WI38 (cell line): ENCODE measurements at regions not wholly inside any gene's neighbourhood (a gene's known extent, or its start where the extent isn't known, plus 50 kb on each side); places are given as distances from the start of the nearest gene placed in this dataset.

ENCODE experiments used
- H3K4me3 ChIP-seq: 2 replicates; pipeline ENCODE4 v1.5.1; 2011; ENCODE audit warnings: low read depth, mild to moderate bottlenecking, control low read depth, low read length
- TF ChIP-seq, protein P1 (sequence below): IDR thresholded peaks from 2 replicates; pipeline ENCODE4 v1.5.1; 2012; ENCODE audit warnings: low read depth, mild to moderate bottlenecking, control low read depth, low read length

- H3K4me3 ChIP-seq, result no peak overlapping the region
- TF ChIP-seq, protein P1, sequence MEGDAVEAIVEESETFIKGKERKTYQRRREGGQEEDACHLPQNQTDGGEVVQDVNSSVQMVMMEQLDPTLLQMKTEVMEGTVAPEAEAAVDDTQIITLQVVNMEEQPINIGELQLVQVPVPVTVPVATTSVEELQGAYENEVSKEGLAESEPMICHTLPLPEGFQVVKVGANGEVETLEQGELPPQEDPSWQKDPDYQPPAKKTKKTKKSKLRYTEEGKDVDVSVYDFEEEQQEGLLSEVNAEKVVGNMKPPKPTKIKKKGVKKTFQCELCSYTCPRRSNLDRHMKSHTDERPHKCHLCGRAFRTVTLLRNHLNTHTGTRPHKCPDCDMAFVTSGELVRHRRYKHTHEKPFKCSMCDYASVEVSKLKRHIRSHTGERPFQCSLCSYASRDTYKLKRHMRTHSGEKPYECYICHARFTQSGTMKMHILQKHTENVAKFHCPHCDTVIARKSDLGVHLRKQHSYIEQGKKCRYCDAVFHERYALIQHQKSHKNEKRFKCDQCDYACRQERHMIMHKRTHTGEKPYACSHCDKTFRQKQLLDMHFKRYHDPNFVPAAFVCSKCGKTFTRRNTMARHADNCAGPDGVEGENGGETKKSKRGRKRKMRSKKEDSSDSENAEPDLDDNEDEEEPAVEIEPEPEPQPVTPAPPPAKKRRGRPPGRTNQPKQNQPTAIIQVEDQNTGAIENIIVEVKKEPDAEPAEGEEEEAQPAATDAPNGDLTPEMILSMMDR, result no peak
Observed at GRCh38 chr2:221637851-221638250, 65.7 kb upstream of the EPHA4 start.

DNA sequence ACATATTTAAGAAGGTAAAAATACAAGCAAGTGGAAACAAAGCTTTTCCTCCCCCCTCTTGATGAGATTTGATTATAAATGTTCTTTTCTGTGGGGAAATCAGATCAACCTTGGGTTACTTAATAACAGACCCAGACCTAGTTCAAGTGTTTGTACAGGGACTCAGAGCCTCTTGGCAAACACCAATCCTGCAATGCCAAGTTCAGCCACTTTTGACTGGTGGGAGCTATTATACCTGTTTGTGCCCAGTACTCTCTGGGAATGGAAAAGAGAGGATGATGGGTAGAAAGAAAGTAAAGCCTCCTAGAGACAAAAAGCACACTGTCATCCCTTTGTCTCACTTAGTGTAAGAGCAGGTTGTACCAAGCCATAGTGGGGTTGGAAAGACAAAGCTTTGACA lies 63.8 kb upstream of the EPHA4 start:
- TF ChIP-seq, protein P1, result no peak
- no peak overlapping the region for H3K4me3 ChIP-seq

DNA sequence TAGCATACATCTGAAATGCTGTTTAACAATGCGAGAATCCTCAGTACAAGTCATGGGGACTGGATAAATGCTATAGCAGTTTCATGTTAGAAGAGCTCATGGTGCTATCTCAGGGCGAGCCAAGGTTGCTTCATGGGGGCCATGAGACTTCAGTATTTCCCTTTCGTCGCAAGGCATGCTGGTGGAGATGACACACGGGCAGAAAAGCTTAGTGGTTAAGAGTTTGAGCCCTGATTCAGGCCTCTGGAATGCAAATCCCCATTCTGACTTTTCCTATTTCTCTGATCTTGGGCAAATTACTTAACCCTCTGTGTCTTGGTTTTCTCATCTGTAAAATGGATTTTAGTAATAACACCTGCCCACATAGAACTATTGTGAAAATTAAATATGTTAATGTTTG lies 57.4 kb upstream of the EPHA4 start:
- no peak overlapping the region for H3K4me3 ChIP-seq
- TF ChIP-seq, protein P1, result no peak

DNA sequence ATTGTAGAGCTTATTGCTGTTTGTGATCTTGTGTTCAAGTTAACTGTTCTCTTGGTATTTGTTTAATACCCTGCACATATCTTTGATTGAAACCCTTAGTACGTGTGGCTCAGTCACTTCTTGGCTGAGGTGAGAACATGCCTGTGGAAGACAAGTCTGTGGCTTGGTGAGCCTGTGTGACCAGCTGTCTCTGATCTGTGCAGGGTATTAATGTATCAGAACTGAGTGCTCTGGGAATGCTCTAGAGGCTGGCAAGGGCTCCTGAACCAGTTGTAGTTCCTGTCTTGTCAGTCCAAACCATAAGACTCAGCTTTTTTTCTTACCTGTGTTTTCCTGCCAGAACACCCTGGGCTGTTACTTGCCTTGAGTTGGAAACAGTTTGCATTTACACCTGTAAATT lies 52.4 kb upstream of the EPHA4 start:
- TF ChIP-seq, protein P1, result no peak
- no peak overlapping the region for H3K4me3 ChIP-seq
